ENCODE measurements at regions not wholly inside any gene's neighbourhood (a gene's known extent, or its start where the extent isn't known, plus 50 kb on each side); places are given as distances from the start of the nearest gene placed in this dataset.
"Not testable (repeated sequence)": the region's sequence is repeated elsewhere in the genome, so short reads cannot be mapped to it uniquely, and the experiment has no call there.

- no peak overlapping the region for H3K4me3 ChIP-seq (replicated peaks in 1 of 2; ENCODE audit: low read depth in 1 of 2, low read length in 2 of 2)
- H2AFZ ChIP-seq (ENCODE audit: low read depth, low read length, poor library complexity, severe bottlenecking): no peak overlapping the region
- H3K4me1 ChIP-seq (ENCODE audit: control insufficient read depth in 1 of 2, insufficient read depth in 2 of 2, low read length in 2 of 2): no peaks in the 10 kb centered on the region
- intact Hi-C loops (cut with micrococcal nuclease): no loop called here
- H3K36me3 ChIP-seq (ENCODE audit: control insufficient read depth in 1 of 2, insufficient read depth in 2 of 2, low read length in 2 of 2): no peaks in the 10 kb centered on the region
- H3K9ac ChIP-seq (ENCODE audit: low read length): no peak overlapping the region
- no peak overlapping the region for H3K4me2 ChIP-seq (ENCODE audit: low read length)
- H3K9me3 ChIP-seq (ENCODE audit: control insufficient read depth in 1 of 2, insufficient read depth in 1 of 2, low read depth in 1 of 2, low read length in 2 of 2): no peaks in the 10 kb centered on the region
- ATAC-seq: no peak
- H3K79me2 ChIP-seq (ENCODE audit: insufficient read depth, low read length): no peaks in the 10 kb centered on the region
- POLR2A ChIA-PET: no interaction called here
- no peaks in the 10 kb centered on the region for H4K20me1 ChIP-seq (ENCODE audit: insufficient read depth)
- H3K9me2 ChIP-seq (ENCODE audit: insufficient read depth): no peaks in the 10 kb centered on the region
- no peak for TF ChIP-seq POLR2A (IDR thresholded peaks at IDR 0.05; ENCODE audit: borderline replicate concordance, extremely low read depth, insufficient read depth, insufficient read length)
- no peak for TF ChIP-seq ZBTB33 (IDR thresholded peaks at IDR 0.05; ENCODE audit: extremely low read depth, insufficient replicate concordance, low read length)
- TF ChIP-seq FOSL1 (IDR thresholded peaks at IDR 0.05; ENCODE audit: low read depth): no peak
- no peak for TF ChIP-seq ZFX (IDR thresholded peaks at IDR 0.05)
- no peak for TF ChIP-seq SRF (IDR thresholded peaks at IDR 0.05; ENCODE audit: low read depth)
- no peak for TF ChIP-seq CBX3 (IDR thresholded peaks at IDR 0.05; ENCODE audit: low read depth)
- RAD21 ChIA-PET (ENCODE audit: low non-redundant PET in 1 of 2, low total read pairs in 2 of 2, uncharacterized antibody in 2 of 2, unreplicated experiment in 2 of 2): no interaction called here
- no peak overlapping the region for H3K27ac ChIP-seq (ENCODE audit: low read depth, low read length)
- BruUV-seq (replicated peaks): no TSS peak
- CTCF ChIA-PET: no interaction called here
- DNase-seq (ENCODE audit: low read depth, low spot score): no peak
- no peaks in the 10 kb centered on the region for H3K27me3 ChIP-seq (ENCODE audit: insufficient read depth, low read length)
These were observed 242.1 kb upstream of the CYRIA start for GRCh38 chr2:16907645-16908282.

GRCh38 chr2:16905325-16905724 is 239.7 kb upstream of the CYRIA start:
- BruUV-seq (replicated peaks); CTCF ChIA-PET: not testable (repeated sequence)

More at GRCh38 chr2:16905325-16905724, 239.7 kb upstream of the CYRIA start:
- H3K4me2 ChIP-seq (ENCODE audit: low read length); H4K20me1 ChIP-seq (ENCODE audit: insufficient read depth); DNase-seq (ENCODE audit: low read depth, low spot score); H3K9me2 ChIP-seq (ENCODE audit: insufficient read depth); H3K4me1 ChIP-seq (ENCODE audit: control insufficient read depth in 1 of 2, insufficient read depth in 2 of 2, low read length in 2 of 2); H3K9ac ChIP-seq (ENCODE audit: low read length); H3K79me2 ChIP-seq (ENCODE audit: insufficient read depth, low read length); H2AFZ ChIP-seq (ENCODE audit: low read depth, low read length, poor library complexity, severe bottlenecking); RAD21 ChIA-PET (ENCODE audit: low non-redundant PET in 1 of 2, low total read pairs in 2 of 2, uncharacterized antibody in 2 of 2, unreplicated experiment in 2 of 2); H3K9me3 ChIP-seq (ENCODE audit: control insufficient read depth in 1 of 2, insufficient read depth in 1 of 2, low read depth in 1 of 2, low read length in 2 of 2); POLR2A ChIA-PET; H3K36me3 ChIP-seq (ENCODE audit: control insufficient read depth in 1 of 2, insufficient read depth in 2 of 2, low read length in 2 of 2); H3K27me3 ChIP-seq (ENCODE audit: insufficient read depth, low read length); H3K4me3 ChIP-seq (replicated peaks in 1 of 2; ENCODE audit: low read depth in 1 of 2, low read length in 2 of 2); ATAC-seq; intact Hi-C loops (cut with micrococcal nuclease); H3K27ac ChIP-seq (ENCODE audit: low read depth, low read length): not testable (repeated sequence)

All from HCT116 (cell line).